WTC11 (cell line): ENCODE measurements at regions not wholly inside any gene's neighbourhood (a gene's known extent, or its start where the extent isn't known, plus 50 kb on each side); places are given as distances from the start of the nearest gene placed in this dataset.

ENCODE experiments used
- ATAC-seq: fragments of 200-7000 bp; cut with Tn5 transposase; 2 replicates; pipeline ENCODE4 v1.10.0; 2021; ENCODE audit warnings: mild to moderate bottlenecking, moderate library complexity
- CTCF ChIA-PET: fragments of 300-600 bp; sonication (Branson Sonifier 250); formaldehyde crosslinking; loops from one replicate; lab custom pipeline; 2021; ENCODE audit warnings: antibody characterized with exemption; lab: Charles Lee
- POLR2A ChIA-PET: fragments of 350-600 bp; sonication (Branson Sonifier 250); formaldehyde crosslinking; loops from one replicate; lab custom pipeline; 2021; ENCODE audit warnings: antibody characterized with exemption; lab: Charles Lee
- DNase-seq: peaks from one replicate; pipeline ENCODE4 v3.0.0; 2021; ENCODE audit warnings: low spot score
- H3K27ac Mint-ChIP-seq: 2 replicates; pipeline ENCODE4 v1.8.0; 2021; ENCODE audit warnings: mixed read lengths
- H3K27me3 Mint-ChIP-seq: 2 replicates; pipeline ENCODE4 v1.8.0; 2021; ENCODE audit warnings: low read depth, mild to moderate bottlenecking, moderate library complexity, mixed read lengths
- H3K36me3 Mint-ChIP-seq: 2 replicates; pipeline ENCODE4 v1.8.0; 2021; ENCODE audit warnings: mixed read lengths
- H3K4me1 Mint-ChIP-seq: 2 replicates; pipeline ENCODE4 v1.8.0; 2022; ENCODE audit warnings: mixed read lengths
- H3K4me3 Mint-ChIP-seq: 2 replicates; pipeline ENCODE4 v1.8.0; 2021; ENCODE audit warnings: mild to moderate bottlenecking, moderate library complexity, mixed read lengths
- H3K9me3 Mint-ChIP-seq: 2 replicates; pipeline ENCODE4 v1.8.0; 2021; ENCODE audit warnings: mixed read lengths
- CBFB ChIP-seq: sonication (generic); formaldehyde crosslinking; IDR thresholded peaks from 2 replicates; pipeline ENCODE4 v1.8.1; 2022; ENCODE audit warnings: mild to moderate bottlenecking, low read depth, missing genetic modification reagents
- E2F4 ChIP-seq: sonication (generic); formaldehyde crosslinking; IDR thresholded peaks from 2 replicates; pipeline ENCODE4 v1.8.1; 2022; ENCODE audit warnings: low read depth, mild to moderate bottlenecking, moderate library complexity, missing genetic modification reagents, borderline replicate concordance
- GTF2I ChIP-seq: fragments of 250-450 bp; sonication (Bioruptor Pico); conservative IDR thresholded peaks from 2 replicates; pipeline ENCODE4 v1.4.0; 2021; ENCODE audit warnings: mild to moderate bottlenecking
- JAZF1 ChIP-seq: fragments of 250-450 bp; sonication (Bioruptor Pico); IDR thresholded peaks from 2 replicates; pipeline ENCODE4 v1.9.0; 2021; ENCODE audit warnings: moderate library complexity, mild to moderate bottlenecking, inconsistent platforms
- MXD4 ChIP-seq: fragments of 250-450 bp; sonication (Bioruptor Pico); IDR thresholded peaks from 2 replicates; pipeline ENCODE4 v1.8.0; 2021; ENCODE audit warnings: mild to moderate bottlenecking, moderate library complexity, borderline replicate concordance
- MYBL2 ChIP-seq: sonication (generic); formaldehyde crosslinking; IDR thresholded peaks from 2 replicates; pipeline ENCODE4 v1.8.1; 2023; ENCODE audit warnings: mild to moderate bottlenecking, moderate library complexity, missing genetic modification reagents
- NFE2L1 ChIP-seq: sonication (generic); formaldehyde crosslinking; IDR thresholded peaks from 2 replicates; pipeline ENCODE4 v1.8.1; 2023; ENCODE audit warnings: missing genetic modification reagents
- NFYB ChIP-seq: sonication (generic); formaldehyde crosslinking; conservative IDR thresholded peaks from 2 replicates; pipeline ENCODE4 v1.8.0; 2022; ENCODE audit warnings: low read depth, missing genetic modification reagents
- NR1H2 ChIP-seq: sonication (generic); formaldehyde crosslinking; IDR thresholded peaks from 2 replicates; pipeline ENCODE4 v1.9.0; 2021; ENCODE audit warnings: mild to moderate bottlenecking, moderate library complexity, missing genetic modification reagents
- NR2C2 ChIP-seq: sonication (generic); formaldehyde crosslinking; IDR thresholded peaks from 2 replicates; pipeline ENCODE4 v1.8.0; 2022; ENCODE audit warnings: mild to moderate bottlenecking, missing genetic modification reagents
- PRRX2 ChIP-seq: fragments of 250-450 bp; sonication (Bioruptor Pico); IDR thresholded peaks from 2 replicates; pipeline ENCODE4 v1.8.0; 2021; ENCODE audit warnings: mild to moderate bottlenecking
- RORB ChIP-seq: fragments of 250-450 bp; sonication (Bioruptor Pico); IDR thresholded peaks from 2 replicates; pipeline ENCODE4 v1.9.0; 2021; ENCODE audit warnings: mild to moderate bottlenecking
- SOX15 ChIP-seq: fragments of 250-450 bp; sonication (Bioruptor Pico); IDR thresholded peaks from 2 replicates; pipeline ENCODE4 v1.9.0; 2021; ENCODE audit warnings: mild to moderate bottlenecking
- TEAD1 ChIP-seq: sonication (generic); formaldehyde crosslinking; IDR thresholded peaks from 2 replicates; pipeline ENCODE4 v1.8.0; 2022; ENCODE audit warnings: mild to moderate bottlenecking, missing genetic modification reagents
- USF1 ChIP-seq: sonication (generic); formaldehyde crosslinking; IDR thresholded peaks from 2 replicates; pipeline ENCODE4 v1.8.0; 2022; ENCODE audit warnings: mild to moderate bottlenecking, missing genetic modification reagents
- ZNF138 ChIP-seq: sonication (generic); formaldehyde crosslinking; conservative IDR thresholded peaks from 2 replicates; pipeline ENCODE4 v1.8.1; 2022; ENCODE audit warnings: mild to moderate bottlenecking, moderate library complexity, missing genetic modification reagents
- ZNF232 ChIP-seq: sonication (generic); formaldehyde crosslinking; IDR thresholded peaks from 2 replicates; pipeline ENCODE4 v1.8.0; 2022; ENCODE audit warnings: mild to moderate bottlenecking, missing genetic modification reagents
- ZNF263 ChIP-seq: sonication (generic); formaldehyde crosslinking; IDR thresholded peaks from 2 replicates; pipeline ENCODE4 v1.8.1; 2022; ENCODE audit warnings: low read depth, mild to moderate bottlenecking, moderate library complexity, missing genetic modification reagents
- ZNF317 ChIP-seq: sonication (generic); formaldehyde crosslinking; IDR thresholded peaks from 2 replicates; pipeline ENCODE4 v1.8.1; 2023; ENCODE audit warnings: low read depth, mild to moderate bottlenecking, moderate library complexity, missing genetic modification reagents, borderline replicate concordance
- ZNF423 ChIP-seq: fragments of 250-450 bp; sonication (Bioruptor Pico); IDR thresholded peaks from 2 replicates; pipeline ENCODE4 v2.1.2; 2022; ENCODE audit warnings: mild to moderate bottlenecking, moderate library complexity
- ZNF532 ChIP-seq: fragments of 250-450 bp; sonication (Bioruptor Pico); IDR thresholded peaks from 2 replicates; pipeline ENCODE4 v1.9.0; 2021; ENCODE audit warnings: mild to moderate bottlenecking, borderline replicate concordance
- TF ChIP-seq, protein P1 (sequence below): sonication (generic); formaldehyde crosslinking; IDR thresholded peaks from 2 replicates; pipeline ENCODE4 v1.8.0; 2023; ENCODE audit warnings: missing genetic modification reagents, mild to moderate bottlenecking, borderline replicate concordance
- TF ChIP-seq, protein P2 (sequence below): fragments of 250-450 bp; sonication (Bioruptor Pico); IDR thresholded peaks from 2 replicates; pipeline ENCODE4 v1.9.0; 2021; ENCODE audit warnings: mild to moderate bottlenecking
- TF ChIP-seq, protein P3 (sequence below): fragments of 250-450 bp; sonication (Bioruptor Pico); conservative IDR thresholded peaks from 2 replicates; pipeline ENCODE4 v1.9.0; 2021; ENCODE audit warnings: mild to moderate bottlenecking

DNA sequence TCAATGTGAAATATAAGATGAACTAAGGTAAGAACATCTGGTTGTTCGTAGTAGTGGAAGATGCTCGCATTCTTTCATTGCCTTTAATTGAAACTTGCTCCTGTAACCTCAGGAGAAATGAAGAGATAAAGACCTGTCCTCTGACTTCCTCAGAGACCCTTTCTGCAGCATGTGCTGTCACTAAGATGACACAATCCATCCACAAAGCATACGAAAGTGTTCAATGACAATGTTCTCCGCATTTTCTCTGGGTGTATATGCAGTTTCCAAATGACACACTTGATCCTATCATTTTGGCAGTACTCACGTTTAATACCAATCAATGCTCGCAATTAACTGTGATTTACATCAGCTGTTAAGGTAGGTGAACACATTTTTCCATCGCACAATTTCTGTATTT, 65.8 kb downstream of the PRL start (continued):
- no peak for TF ChIP-seq ZNF532 (CRISPR knock-in tag)
- TF ChIP-seq ZNF317, result no peak
- TF ChIP-seq ZNF423, result no peak
- no peak for TF ChIP-seq NFYB
- TF ChIP-seq NR1H2 (CRISPR knock-in tag), result no peak
- TF ChIP-seq, protein P1, sequence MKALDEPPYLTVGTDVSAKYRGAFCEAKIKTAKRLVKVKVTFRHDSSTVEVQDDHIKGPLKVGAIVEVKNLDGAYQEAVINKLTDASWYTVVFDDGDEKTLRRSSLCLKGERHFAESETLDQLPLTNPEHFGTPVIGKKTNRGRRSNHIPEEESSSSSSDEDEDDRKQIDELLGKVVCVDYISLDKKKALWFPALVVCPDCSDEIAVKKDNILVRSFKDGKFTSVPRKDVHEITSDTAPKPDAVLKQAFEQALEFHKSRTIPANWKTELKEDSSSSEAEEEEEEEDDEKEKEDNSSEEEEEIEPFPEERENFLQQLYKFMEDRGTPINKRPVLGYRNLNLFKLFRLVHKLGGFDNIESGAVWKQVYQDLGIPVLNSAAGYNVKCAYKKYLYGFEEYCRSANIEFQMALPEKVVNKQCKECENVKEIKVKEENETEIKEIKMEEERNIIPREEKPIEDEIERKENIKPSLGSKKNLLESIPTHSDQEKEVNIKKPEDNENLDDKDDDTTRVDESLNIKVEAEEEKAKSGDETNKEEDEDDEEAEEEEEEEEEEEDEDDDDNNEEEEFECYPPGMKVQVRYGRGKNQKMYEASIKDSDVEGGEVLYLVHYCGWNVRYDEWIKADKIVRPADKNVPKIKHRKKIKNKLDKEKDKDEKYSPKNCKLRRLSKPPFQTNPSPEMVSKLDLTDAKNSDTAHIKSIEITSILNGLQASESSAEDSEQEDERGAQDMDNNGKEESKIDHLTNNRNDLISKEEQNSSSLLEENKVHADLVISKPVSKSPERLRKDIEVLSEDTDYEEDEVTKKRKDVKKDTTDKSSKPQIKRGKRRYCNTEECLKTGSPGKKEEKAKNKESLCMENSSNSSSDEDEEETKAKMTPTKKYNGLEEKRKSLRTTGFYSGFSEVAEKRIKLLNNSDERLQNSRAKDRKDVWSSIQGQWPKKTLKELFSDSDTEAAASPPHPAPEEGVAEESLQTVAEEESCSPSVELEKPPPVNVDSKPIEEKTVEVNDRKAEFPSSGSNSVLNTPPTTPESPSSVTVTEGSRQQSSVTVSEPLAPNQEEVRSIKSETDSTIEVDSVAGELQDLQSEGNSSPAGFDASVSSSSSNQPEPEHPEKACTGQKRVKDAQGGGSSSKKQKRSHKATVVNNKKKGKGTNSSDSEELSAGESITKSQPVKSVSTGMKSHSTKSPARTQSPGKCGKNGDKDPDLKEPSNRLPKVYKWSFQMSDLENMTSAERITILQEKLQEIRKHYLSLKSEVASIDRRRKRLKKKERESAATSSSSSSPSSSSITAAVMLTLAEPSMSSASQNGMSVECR (CRISPR knock-in tag), result no peak
- no peak for TF ChIP-seq JAZF1 (CRISPR knock-in tag)
- TF ChIP-seq CBFB (CRISPR knock-in tag), result no peak
- TF ChIP-seq RORB, result no peak
- TF ChIP-seq MXD4, result no peak
- TF ChIP-seq NFE2L1 (CRISPR knock-in tag), result no peak

GRCh38 chr6:22231616-22232015, 65.2 kb downstream of the PRL start:
- H3K27me3 Mint-ChIP-seq, result no peaks in the 10 kb centered on the region
- no peak for TF ChIP-seq PRRX2 (CRISPR knock-in tag)
- TF ChIP-seq ZNF232 (CRISPR knock-in tag), result no peak
- TF ChIP-seq TEAD1 (CRISPR knock-in tag), result no peak
- TF ChIP-seq, protein P2, sequence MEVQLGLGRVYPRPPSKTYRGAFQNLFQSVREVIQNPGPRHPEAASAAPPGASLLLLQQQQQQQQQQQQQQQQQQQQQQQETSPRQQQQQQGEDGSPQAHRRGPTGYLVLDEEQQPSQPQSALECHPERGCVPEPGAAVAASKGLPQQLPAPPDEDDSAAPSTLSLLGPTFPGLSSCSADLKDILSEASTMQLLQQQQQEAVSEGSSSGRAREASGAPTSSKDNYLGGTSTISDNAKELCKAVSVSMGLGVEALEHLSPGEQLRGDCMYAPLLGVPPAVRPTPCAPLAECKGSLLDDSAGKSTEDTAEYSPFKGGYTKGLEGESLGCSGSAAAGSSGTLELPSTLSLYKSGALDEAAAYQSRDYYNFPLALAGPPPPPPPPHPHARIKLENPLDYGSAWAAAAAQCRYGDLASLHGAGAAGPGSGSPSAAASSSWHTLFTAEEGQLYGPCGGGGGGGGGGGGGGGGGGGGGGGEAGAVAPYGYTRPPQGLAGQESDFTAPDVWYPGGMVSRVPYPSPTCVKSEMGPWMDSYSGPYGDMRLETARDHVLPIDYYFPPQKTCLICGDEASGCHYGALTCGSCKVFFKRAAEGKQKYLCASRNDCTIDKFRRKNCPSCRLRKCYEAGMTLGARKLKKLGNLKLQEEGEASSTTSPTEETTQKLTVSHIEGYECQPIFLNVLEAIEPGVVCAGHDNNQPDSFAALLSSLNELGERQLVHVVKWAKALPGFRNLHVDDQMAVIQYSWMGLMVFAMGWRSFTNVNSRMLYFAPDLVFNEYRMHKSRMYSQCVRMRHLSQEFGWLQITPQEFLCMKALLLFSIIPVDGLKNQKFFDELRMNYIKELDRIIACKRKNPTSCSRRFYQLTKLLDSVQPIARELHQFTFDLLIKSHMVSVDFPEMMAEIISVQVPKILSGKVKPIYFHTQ (CRISPR knock-in tag), result no peak
- no peak for TF ChIP-seq GTF2I
- no peak for TF ChIP-seq USF1 (CRISPR knock-in tag)
- no peak for TF ChIP-seq SOX15
- no peak for TF ChIP-seq ZNF138 (CRISPR knock-in tag)
- no peak for TF ChIP-seq JAZF1 (CRISPR knock-in tag)
- TF ChIP-seq, protein P3, sequence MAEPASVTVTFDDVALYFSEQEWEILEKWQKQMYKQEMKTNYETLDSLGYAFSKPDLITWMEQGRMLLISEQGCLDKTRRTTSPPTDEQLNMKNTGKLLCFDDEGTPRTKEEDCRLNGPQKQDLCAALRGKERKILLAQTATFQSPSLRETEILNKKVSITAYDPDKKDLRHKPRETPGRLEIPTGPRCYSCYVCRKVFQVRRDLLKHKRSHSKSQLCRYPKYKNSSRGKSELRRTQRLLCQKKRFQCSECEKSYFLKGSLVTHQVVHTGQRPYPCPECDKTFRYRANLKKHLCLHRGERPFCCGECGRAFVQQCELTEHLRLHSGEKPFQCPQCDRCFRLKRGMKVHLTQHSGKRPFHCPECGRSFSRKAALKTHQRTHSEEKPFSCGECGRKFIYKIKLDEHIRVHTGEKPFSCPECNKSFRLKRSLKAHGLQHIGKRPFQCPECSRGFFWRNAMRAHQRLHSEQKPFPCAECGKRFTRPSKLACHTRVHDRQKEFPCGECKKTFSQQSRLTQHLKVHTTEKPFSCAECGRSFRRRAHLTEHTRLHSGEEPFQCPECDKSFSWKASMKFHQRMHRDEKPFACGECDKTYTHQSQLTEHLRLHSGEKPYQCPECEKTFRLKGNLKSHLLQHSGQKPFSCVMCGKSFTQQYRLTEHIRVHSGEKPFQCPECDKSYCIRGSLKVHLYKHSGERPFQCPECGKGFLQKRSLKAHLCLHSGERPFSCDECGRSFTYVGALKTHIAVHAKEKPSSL (CRISPR knock-in tag), result no peak
- no peak for TF ChIP-seq ZNF423
- TF ChIP-seq MXD4, result no peak
- TF ChIP-seq NR2C2 (CRISPR knock-in tag), result no peak
- no peak for TF ChIP-seq E2F4
- no peak for TF ChIP-seq ZNF263 (CRISPR knock-in tag)
- no peak for TF ChIP-seq MYBL2

More at GRCh38 chr6:22231616-22232015, 65.2 kb downstream of the PRL start:
- CTCF ChIA-PET, result no interaction called here
- peaks cover 5% of the 10 kb centered on the region for H3K4me1 Mint-ChIP-seq
- H3K4me3 Mint-ChIP-seq, result no peak overlapping the region
- POLR2A ChIA-PET, result no interaction called here
- H3K9me3 Mint-ChIP-seq, result peaks cover 34% of the 10 kb centered on the region
- DNase-seq, result no peak
- H3K36me3 Mint-ChIP-seq, result peaks cover 14% of the 10 kb centered on the region
- H3K27ac Mint-ChIP-seq, result no peak overlapping the region
- ATAC-seq, result no peak
